Activated naive CD4-positive, alpha-beta T cell treated with Interleukin-2 at 50 U/mL for 16 hours (primary cell): ENCODE measurements at regions not wholly inside any gene's neighbourhood (a gene's known extent, or its start where the extent isn't known, plus 50 kb on each side); places are given as distances from the start of the nearest gene placed in this dataset.

Experiments
- DNase-seq: peaks from one replicate; pipeline ENCODE4 v3.0.0-alpha.2; 2020

DNA sequence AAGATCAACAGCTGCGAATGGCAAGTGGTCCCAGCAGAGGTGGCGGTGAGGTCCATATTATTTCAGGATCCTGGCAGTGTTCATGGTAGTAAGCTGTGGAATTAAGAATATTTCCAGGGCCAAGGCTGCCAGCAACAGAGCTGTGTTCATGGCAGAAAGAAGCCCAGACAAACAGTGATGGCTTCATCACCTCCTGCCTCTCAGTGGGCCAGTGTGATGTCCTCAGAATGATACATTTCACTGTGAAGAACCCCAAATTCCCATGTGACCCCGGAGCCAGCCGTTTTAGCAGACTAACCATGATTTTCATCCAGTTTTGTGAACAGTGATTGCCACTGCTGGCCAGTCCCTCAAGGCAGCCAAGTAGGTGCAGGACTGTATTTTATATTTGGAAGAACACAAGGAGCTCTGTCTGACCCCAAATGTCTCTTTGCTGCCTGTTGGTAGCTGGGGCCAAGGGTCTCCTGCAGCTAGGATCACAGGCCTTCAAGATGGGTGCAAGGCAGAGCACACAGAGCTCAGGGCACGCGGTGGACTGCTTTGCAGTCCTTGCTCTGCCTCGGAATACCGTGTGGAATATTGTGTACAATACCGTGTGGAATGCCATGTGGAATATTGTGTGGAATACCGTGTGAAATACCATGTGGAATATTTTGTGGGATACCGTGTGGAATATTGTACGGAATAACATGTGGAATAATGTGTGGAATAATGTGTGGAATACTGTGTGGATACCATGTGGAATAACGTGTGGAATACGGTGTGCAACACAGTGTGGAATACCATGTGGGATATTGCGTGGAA, 132.3 kb upstream of the CHST15 start:
- peak; percentile 25 for DNase-seq

DNA sequence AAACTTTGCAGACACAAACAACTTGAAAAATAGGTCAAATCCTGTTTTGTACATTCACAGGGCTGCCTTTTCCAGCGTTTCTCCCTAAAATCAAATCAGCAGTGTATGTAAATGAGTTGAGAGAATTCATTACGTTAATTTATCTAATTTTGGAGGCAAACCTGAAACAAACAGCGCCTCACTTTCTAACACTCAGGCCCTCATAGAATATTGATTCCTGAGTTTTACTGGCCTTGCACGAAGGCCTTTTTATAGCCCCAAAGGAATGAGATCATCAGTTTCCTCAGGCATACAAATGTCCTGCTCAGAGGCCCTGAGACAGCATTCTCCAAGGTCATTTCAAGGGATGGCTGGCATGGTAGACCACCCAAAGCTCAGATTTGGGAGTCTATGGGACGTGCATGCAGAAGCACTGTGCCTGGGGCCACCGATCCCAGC, 131.7 kb upstream of the CHST15 start:
- no peak for DNase-seq

DNA sequence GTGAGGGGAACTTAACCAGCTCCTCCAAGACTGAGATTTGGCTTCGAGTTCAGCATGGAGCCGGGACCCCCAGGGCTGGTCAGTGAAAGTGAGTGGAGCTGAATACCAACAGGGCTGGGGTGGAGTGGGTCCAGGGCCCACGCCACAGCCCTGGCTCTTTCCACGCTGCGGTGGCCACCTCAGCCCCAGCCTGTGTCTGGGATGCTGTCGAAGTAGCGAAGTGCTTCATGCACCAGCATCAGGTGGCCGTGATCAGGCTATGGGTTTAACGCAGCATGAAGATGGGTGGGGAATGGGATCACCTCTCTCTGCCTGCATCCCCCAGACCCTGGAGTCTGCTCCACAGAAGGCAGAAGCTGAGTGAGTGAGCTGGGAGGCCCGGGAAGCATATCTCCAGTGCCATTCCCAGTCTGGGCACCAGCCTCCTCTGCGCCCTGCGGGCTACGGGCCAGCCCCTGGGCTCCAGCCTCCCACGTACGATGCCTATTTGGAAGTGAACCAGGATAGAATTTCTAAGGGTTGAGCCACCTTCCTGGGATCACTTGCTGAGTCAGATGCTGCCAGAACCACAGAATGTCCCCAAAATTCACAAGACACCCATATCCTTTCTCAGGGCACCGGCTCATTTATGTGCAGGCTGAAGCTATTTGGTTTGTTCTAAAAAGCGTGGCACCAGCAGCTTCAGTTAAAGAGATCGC, 131.1 kb upstream of the CHST15 start:
- no peak for DNase-seq

DNA sequence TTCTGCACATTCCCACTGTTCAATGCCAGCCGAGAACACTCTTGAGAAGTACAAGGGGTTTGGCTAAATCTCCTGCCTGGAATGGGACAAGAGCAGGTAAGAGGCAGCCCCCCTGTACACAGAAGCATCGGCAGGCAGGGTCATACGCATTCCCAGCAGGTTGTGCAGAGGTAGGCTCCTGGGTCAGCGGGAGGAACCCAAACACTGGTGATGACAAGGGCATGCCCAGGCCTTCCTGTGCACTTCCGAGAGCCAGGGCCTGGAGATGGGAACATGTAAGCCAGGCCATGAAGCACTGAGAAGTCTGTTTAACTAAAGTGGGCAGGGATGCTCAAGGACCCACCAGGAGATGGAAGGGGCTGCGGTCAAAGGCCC, 130.3 kb upstream of the CHST15 start:
- no peak for DNase-seq

DNA sequence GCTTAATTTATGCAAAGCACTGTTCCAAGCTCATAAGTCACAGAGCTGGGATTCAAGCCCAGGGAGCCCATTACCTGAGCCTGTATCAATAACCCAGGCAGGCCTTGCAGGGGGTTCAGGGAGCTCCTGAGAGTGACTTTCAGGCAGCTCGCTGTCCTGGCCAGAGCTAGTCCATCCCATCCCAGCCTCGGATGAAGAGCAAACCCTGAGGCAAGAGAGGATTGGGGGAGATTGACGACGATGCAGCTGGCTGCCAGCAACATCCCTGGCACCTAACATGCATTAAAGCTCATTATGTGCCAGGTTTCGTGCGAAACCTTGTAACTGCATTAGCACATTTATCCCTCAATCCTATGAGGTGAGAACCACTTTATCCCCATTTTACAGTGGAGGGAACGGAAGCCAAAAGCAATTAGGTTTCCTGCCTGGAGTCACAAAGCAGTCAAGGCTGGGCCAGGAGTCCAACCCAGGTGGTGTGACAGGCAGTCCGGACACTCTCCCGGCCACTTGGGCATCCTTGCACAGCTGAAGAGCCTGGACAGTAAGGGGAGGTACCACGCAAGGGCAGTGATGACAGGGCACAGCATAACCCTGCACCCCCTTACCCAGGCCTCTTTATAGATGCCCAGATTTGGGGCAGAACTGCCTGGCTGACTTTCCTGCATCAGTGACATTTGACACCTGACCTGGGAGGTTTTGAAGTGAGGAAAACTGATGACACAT, 129.8 kb upstream of the CHST15 start:
- DNase-seq: no peak

DNA sequence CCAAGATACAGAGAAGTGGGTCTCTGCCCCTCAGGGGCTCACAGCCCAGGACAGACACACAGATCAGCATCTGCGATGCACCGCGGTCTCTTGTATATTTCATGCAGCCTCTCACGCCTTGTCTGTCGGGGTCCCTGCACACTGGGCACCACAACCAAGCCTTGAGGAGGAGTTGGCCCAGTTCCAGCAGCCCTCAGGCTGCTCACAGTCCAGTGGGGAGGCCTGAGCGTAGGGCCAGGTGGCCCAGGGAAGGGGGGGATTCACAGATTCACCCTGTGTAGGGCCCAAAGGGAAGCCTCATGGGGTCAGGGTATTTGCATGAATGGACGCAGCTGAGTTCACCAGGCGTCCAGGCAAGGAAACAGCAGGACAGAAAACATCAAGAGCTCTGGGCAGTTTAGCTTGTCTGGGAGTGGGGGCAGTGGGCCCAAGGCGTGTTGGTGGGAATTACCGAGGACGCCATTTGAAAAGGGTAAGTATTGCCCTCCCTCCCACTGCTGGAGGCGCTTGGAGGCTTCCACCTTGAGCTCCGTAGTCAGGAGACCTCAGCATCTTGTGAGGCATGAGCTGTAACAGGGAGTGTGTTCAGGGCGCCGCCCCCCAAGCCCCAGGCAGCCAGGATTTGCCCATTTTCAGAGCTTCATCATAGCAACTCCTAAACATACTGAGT, 129.1 kb upstream of the CHST15 start:
- no peak for DNase-seq

DNA sequence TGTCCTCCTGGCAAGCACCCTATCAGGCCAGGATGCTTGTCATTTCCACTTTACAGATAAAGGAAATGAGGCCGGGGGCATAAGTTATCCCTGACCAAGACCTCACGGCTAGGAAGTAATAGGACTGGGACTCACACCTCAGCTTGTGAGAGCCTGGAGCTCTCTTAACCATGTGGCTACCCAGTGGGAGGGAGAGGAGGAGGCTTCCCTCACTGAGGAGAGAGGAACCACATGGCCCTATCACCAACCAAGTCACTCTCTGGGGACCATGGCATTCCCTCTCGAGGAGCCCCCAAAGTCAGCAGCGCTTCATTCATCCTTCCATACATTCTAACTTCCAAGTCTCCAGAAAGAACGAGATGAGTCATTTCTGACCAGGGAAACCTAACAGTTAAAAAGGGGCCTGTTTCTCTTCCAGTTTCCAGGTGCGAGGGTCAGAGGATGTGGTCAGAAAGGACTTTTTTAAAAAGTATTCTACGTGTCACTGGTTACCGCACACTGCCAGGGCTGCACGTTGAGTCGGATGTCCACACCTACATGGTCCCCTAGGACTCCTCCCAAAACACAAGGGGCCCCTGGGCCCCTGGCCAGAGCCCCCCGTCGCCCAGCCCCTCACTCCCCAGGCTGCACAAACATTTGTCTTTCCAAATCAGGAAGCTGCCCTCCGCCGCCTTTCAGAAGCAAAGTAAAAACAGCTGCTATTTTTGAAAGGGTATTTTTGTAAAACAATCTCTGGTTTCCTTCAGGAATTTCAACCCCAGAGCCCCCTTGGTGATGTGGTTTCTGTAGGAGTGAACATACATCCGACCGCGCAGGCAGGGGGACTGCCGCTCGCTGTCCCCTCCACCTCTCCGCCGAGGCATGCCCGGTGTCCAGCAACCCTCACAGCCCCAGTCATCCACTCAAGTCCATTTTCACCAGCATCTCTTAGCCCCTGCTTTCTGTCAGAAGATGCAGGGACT, 128.2 kb upstream of the CHST15 start:
- DNase-seq: no peak

DNA sequence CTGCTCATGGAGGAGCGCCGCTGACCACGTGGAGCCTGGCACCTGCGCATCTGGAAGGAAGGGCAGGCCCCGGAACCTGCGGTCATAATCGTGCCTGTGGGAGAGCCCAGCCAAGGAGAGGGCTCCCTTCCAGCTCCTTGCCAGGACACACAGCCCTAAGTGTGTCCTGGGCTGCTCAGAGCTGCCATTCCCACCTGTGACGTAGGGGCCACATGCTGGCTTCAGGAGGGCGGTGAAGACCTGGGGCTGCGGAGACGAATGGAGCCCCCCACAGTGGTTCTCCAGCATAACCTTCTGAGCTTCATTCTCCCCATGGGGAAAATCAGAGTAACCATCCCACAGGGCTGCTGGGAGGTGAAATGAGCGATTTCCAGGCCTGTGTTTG, 127.6 kb upstream of the CHST15 start:
- DNase-seq: no peak

DNA sequence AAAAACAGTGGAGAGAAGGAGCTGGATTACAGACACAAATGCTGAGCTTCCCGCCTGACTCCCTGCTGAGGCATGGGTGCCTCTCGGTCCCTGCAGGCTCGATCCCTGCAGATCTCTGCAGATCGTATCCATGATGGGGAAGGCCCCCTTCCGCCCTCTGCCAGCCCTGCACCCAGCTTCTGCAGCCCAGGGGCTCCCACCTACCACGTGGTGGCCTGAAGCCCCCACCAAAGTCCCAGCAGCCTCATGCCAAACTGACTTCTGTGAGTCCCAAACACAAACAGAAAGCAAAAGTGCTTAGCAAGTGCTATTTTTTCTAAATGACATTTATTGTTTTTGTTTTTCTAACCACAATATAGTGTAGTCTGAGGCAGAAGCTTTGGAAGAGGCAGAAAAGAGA, 127.1 kb upstream of the CHST15 start:
- no peak for DNase-seq

DNA sequence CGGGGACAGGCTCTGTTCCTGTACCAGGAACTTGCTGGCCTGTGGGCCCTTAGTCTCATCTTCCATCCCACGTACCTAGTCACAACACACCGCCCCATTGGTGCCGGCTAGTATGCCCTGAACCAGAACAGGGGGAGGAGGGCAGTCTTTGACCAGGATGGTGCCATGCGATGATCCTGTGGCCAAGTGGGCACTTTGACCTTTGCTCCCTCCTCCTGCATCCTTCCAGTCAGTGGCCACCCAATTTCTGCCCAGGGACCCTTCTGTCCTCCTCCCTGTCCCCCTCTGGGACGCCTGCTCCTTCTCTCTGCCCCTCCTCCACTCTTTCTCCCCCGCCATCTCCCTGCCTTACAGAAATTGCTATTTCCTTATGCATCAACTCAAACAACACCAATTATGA, 126.3 kb upstream of the CHST15 start:
- no peak for DNase-seq

DNA sequence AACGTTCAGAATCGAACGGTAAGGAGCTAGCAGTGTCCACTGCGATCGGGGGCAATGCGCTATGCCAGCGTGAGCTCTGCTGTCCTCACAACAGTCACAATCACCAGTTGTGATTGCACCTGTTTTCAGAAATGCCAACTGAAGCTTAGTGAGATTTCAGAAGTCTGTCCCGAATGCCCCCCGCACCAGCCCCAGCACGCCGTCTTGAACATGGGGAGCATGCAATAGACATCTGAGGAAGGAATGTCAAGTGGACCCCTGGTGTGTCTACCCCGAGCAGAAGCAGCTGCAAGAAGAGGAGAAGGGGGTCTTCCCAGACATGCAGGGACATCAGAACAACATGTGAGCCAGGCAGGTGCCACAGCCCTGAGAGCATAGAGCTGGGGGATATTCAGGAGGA, 125.7 kb upstream of the CHST15 start:
- DNase-seq: no peak

DNA sequence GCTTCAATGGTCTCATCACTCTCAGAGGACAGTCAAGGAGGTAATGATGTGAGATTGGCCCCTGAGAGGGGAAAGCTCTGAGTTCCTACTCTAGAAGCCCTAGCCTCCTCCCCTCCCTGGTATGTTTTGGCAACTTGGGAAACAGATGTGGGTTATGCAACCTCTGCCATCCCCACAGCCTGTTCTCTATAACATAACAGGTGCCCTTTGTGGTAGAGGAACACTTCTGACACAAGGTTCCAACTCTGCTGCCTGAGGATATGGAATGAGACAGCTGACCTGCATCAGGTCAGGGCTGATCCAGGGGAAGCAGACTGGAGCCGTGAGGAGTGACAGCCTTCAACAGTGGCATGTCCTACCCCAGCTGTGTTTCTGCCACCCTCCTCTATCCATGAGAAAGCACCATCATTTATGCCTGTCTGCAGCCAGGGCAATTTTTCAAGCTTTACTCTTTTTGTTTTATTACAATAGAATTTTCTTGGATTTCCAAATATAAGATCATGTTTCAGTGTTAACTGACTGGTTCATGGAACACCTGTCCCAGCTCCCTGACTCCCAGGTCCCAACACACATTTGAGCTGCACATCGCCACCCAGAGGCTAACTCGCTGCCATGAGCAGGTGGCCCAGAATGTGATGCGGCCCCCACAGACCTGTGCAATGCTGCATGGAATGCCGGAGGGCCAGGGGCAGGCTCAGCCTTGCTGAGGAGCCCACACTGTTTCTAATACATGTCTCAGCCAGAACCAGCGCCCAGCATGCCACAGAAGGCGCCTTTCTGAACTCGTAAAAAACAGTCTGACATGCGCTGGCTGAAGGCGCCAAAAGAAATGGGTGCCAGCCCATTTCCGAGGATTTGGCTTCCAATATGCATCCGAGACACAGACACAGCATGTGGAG, 124.8 kb upstream of the CHST15 start:
- no peak for DNase-seq

DNA sequence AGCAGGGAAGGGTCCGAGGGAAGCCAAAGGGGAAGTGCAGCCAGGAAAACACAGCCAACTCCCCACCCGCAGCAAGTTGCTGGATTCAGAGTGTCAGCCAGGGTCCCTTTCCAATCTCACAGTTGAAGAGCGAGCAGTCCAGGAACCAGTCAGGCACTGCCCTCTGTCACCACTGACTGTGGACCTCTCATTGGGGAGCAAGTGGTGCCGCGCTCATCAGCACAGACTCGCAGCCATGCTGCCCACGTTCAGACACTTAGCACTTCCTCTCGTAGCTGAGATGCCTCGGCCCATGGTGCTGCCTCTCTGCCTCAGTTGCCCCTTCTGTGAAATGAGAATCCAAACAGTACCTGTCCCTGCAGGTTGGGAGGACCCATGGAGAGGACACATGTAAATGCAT, 123.6 kb upstream of the CHST15 start:
- DNase-seq: no peak

DNA sequence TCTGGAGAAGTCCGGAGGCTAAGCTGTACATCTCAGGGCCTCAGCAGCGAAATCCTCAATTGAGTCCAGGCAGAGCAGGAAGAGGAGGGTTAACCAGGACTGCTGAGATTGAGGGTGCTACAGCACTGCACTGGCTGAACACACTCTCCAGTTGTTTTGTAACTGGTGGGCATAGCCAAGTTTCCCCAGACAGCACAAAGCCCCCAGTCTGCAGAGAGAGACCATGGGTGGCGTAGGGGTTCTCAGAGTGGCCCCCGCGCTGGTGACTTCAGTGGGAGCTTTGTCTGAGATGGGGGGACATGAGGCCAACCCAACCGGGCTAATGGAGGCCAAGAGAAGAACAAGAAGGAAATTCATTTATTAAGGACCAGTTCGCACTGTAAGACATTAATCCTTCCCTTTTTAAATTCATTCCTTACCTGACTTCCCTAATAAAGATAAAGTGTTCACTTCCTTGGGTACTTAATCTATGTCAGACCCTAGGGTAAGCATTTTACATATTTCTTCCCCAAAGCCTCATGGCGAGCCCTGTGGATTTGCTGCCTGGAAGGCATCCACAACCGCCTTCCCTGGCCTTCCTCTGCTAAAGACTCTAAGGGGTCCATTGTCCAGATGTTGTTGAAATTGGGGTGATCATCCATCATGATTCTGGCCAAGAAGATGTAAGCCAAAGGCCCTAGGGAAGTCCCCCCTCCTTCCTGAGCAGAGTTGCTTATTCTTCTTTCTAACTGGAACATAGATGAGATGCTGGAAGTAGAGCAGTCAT, 121.4 kb upstream of the CHST15 start:
- no peak for DNase-seq

DNA sequence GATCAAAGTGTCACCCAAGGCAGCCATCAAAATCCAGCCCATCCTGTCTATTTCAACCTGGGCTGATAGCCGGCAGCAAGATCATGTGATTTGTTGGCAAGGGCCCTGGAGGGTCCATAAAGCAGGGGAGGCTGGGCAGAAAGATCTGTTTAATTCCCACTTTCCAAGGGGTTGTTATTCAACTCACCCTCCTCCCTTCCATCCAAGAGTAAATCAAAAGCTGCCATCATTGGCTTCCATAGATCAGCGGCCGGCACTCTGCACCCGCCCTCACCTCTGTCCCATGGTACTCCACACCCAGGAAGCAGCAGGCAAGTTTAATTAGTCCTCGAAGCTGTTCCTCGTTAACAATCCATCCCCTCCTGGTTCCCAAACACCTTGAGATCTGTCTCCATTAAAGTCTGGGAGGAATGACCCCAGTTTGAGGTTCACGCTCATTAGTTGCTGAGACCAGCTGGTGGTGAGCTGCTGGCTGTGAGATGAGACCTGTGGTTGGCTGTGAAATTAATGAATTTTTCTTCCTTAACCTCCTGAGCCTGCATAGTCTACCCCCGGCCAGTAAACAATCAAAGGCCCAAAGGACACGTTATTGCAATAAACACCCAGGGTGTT, 120.6 kb upstream of the CHST15 start:
- no peak for DNase-seq

DNA sequence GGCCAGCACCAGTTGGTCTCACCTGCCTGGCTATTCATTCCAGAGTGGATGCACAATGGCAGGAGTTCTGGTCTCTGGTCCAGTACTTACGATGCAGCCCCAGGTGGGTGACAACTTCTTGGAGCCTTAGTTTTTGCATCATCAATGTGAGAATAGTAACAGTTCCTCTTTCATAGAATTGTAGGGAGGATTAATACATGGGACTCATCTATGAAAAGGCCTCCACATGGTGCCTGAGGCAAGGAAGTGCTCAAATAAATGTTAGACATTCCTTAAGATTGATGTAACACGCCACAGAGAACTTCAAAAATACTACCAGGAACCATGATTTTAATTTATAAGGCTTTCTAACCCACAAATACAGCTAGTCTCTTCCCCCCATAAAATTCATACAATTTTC, 120.1 kb upstream of the CHST15 start:
- DNase-seq: no peak

DNA sequence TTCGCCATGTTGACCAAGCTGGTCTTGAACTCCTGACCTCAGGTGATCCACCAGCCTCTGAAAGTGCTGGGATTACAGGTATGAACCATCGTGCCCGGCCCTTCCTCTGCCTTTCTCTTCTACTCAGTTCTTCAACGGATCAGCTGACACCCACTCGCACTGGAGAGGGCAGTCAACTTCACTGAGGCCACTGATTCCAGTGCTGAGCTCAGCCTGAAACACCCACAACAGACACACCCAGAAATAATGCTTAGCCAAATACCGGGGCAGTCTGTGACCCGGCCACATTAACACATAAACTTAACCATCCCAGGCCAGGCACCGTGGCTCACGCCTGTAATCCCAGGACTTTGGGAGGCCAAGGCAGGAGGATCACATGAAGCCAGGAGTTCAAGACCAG, 119.3 kb upstream of the CHST15 start:
- no peak for DNase-seq

DNA sequence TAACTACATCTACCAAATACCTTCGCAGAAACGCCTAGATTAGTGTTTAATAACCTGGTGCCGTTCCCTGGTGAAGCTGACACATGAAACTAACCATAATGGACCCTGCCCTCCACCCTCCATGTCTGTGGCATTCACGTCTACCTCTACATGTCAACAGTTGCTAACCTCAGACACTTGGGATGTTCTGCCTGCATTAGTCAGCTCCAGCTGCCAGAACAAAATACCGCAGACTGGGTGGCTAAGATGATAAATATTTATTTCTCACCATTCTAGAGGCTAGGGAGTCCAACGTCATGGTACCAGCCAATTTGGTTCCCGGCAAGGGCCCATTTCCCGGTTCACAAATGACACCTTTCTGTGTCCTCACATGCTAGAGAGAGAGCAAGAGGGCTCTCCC, 118.5 kb upstream of the CHST15 start:
- no peak for DNase-seq

DNA sequence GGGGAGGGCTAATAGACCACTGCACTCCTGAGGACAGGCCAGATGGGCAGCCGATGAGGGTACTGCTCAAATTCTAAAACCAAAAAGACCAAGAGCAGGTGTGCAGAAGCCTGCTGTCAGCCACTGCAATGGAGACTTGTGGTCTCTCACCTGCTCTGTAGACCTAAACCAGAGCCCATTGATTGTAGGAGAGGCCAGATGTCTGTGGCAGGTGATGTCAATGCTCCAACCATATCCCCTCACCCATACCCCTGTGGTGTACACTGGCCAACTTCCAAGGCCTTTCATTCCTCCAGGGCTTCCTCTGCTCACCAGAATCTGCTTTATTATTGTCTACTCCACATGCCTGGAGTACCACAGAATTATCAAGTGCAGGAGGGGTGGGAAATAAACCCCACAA, 116.9 kb upstream of the CHST15 start:
- no peak for DNase-seq

DNA sequence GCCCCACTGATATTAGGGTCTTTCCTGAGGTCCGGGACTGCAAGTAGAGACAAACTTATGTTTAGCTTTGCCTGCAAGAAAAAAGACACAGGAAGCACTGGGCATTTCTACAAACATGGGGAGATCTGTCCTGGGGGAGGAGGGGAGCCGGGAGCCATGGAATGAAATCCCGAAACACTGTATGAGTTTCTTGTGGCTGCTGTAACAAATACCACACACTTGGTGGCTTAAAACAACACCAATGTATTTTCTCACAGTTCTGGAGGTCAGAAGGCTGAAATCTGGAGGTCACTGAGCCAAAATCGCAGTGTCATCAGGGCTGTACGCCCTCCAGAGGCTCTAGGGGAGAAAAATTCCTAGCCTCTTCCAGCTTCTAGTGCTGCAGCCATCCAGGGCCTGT, 114.0 kb upstream of the CHST15 start:
- no peak for DNase-seq
